H1 (cell line): ENCODE measurements at regions not wholly inside any gene's neighbourhood (a gene's known extent, or its start where the extent isn't known, plus 50 kb on each side); places are given as distances from the start of the nearest gene placed in this dataset.

ENCODE experiments used
- CTCF ChIA-PET: fragments of 300-600 bp; sonication (Branson Sonifier 250); formaldehyde crosslinking; loops from one replicate; lab custom pipeline; 2021; ENCODE audit not compliant: partially characterized antibody; lab: Charles Lee
- POLR2A ChIA-PET: fragments of 300-600 bp; sonication (Branson Sonifier 250); formaldehyde crosslinking; loops from one replicate; lab custom pipeline; 2021; ENCODE audit warnings: inconsistent platforms; ENCODE audit not compliant: partially characterized antibody; lab: Charles Lee
- DNase-seq, 2 experiments: peaks; one replicate each; pipeline versions ENCODE4 v3.0.0 to v3.0.0-alpha.2; 2010 to 2022; ENCODE audit warnings: low spot score in 2 of 2, low read depth in 1 of 2, mixed read lengths in 1 of 2
- FAIRE-seq: peaks from 2 replicates; lab custom pipeline; 2011; peaks lifted over from hg19 to GRCh38; lab: Jason Lieb, UNC
- H2AFZ ChIP-seq: 2 replicates; pipeline ENCODE4 v1.8.1; 2012; ENCODE audit warnings: low read length, inconsistent platforms
- H2AK5ac ChIP-seq: 2 replicates; pipeline ENCODE4 v1.6.1; 2013; ENCODE audit warnings: low read depth, low read length
- H2BK120ac ChIP-seq: replicated peaks from 2 replicates; pipeline ENCODE3; 2013; ENCODE audit warnings: low read depth, low read length, inconsistent platforms
- H2BK12ac ChIP-seq: 2 replicates; pipeline ENCODE4 v1.6.1; 2013; ENCODE audit warnings: low read depth, low read length
- H2BK15ac ChIP-seq: 2 replicates; pipeline ENCODE4 v1.6.1; 2013; ENCODE audit warnings: low read length
- H2BK20ac ChIP-seq: 2 replicates; pipeline ENCODE4 v1.6.1; 2013; ENCODE audit warnings: low read length
- H2BK5ac ChIP-seq: 2 replicates; pipeline ENCODE4 v1.6.1; 2013; ENCODE audit warnings: low read depth, low read length
- H3K14ac ChIP-seq: 2 replicates; pipeline ENCODE4 v1.6.1; 2013; ENCODE audit warnings: inconsistent platforms; ENCODE audit not compliant: insufficient read length
- H3K18ac ChIP-seq: 2 replicates; pipeline ENCODE4 v1.6.1; 2013; ENCODE audit warnings: low read length; ENCODE audit errors: extremely low read depth
- H3K23ac ChIP-seq: 2 replicates; pipeline ENCODE4 v1.6.1; 2013; ENCODE audit warnings: inconsistent platforms; ENCODE audit not compliant: insufficient read length
- H3K23me2 ChIP-seq: 2 replicates; pipeline ENCODE4 v1.6.1; 2013; ENCODE audit warnings: low read depth, low read length
- H3K27ac ChIP-seq: 2 replicates; pipeline ENCODE4 v1.6.1; 2011; ENCODE audit warnings: low read depth, low read length, inconsistent platforms
- H3K27me3 ChIP-seq, 4 experiments: replicated peaks in 1 of 4; 1 replicate in 1 of 4; 2 replicates in 3 of 4; pipeline versions ENCODE4 v1.6.1 to v1.8.1; 2011 to 2013; ENCODE audit warnings: low read length in 3 of 4, mild to moderate bottlenecking in 3 of 4, inconsistent platforms in 2 of 4, mixed read lengths in 2 of 4, moderate library complexity in 1 of 4; ENCODE audit not compliant: control insufficient read depth in 3 of 4, insufficient read depth in 3 of 4; ENCODE audit errors: extremely low read depth in 1 of 4
- H3K36me3 ChIP-seq, 4 experiments: 2 replicates each; pipeline versions ENCODE4 v1.6.1 to v1.8.1; 2011 to 2013; ENCODE audit warnings: mild to moderate bottlenecking in 4 of 4, low read length in 3 of 4, moderate library complexity in 2 of 4, control low read depth in 1 of 4, inconsistent platforms in 1 of 4; ENCODE audit not compliant: insufficient read depth in 4 of 4, control insufficient read depth in 2 of 4
- H3K4ac ChIP-seq: replicated peaks from 2 replicates; pipeline ENCODE3; 2013; ENCODE audit warnings: low read length, low read depth, mixed read lengths, inconsistent platforms; ENCODE audit not compliant: insufficient read length
- H3K4me1 ChIP-seq, 4 experiments: replicated peaks in 1 of 4; 1 replicate in 1 of 4; 2 replicates in 3 of 4; pipeline versions ENCODE4 v1.6.1 to v1.8.1; 2011 to 2013; ENCODE audit warnings: low read length in 3 of 4, inconsistent platforms in 2 of 4, mixed read lengths in 1 of 4; ENCODE audit not compliant: insufficient read depth in 4 of 4, control insufficient read depth in 3 of 4
- H3K4me2 ChIP-seq, 2 experiments: 2 replicates each; pipeline versions ENCODE4 v1.6.1 to v1.8.1; 2011 to 2013; ENCODE audit warnings: low read depth in 2 of 2, low read length in 2 of 2, control low read depth in 1 of 2, inconsistent platforms in 1 of 2, mild to moderate bottlenecking in 1 of 2; ENCODE audit not compliant: insufficient read depth in 1 of 2
- H3K4me3 ChIP-seq, 4 experiments: fragments of 200-600, 300-600 bp in 1 of 4; sonication (generic), shearing (Covaris generic), sonication (Bioruptor Twin) in 1 of 4; 2 replicates each; pipeline versions ENCODE4 v1.5.1 to v1.8.1; 2011 to 2016; ENCODE audit warnings: low read length in 4 of 4, low read depth in 3 of 4, control low read depth in 2 of 4, inconsistent platforms in 2 of 4, mild to moderate bottlenecking in 2 of 4, mixed read lengths in 1 of 4, moderate library complexity in 1 of 4; ENCODE audit not compliant: insufficient read depth in 2 of 4; ENCODE audit errors: extremely low read depth in 1 of 4
- H3K56ac ChIP-seq: replicated peaks from 2 replicates; pipeline ENCODE3; 2013; ENCODE audit warnings: low read depth, mild to moderate bottlenecking, mixed read lengths, low read length, inconsistent platforms; ENCODE audit not compliant: insufficient read length
- H3K79me1 ChIP-seq: 2 replicates; pipeline ENCODE4 v1.6.1; 2013; ENCODE audit warnings: low read depth, low read length, control low read depth
- H3K79me2 ChIP-seq, 2 experiments: 2 replicates each; pipeline versions ENCODE4 v1.6.1 to v1.8.1; 2012 to 2013; ENCODE audit warnings: low read length in 2 of 2, mild to moderate bottlenecking in 2 of 2, inconsistent platforms in 1 of 2; ENCODE audit not compliant: insufficient read depth in 2 of 2, control insufficient read depth in 1 of 2
- H3K9ac ChIP-seq, 4 experiments: replicated peaks in 1 of 4; 1 replicate in 1 of 4; 2 replicates in 3 of 4; pipeline versions ENCODE4 v1.6.1 to v1.8.1; 2011 to 2013; ENCODE audit warnings: low read depth in 3 of 4, low read length in 3 of 4, control low read depth in 2 of 4, mild to moderate bottlenecking in 2 of 4, moderate library complexity in 2 of 4, inconsistent platforms in 1 of 4; ENCODE audit errors: extremely low read depth in 1 of 4
- H3K9me3 ChIP-seq, 2 experiments: 2 replicates each; pipeline versions ENCODE4 v1.6.1 to v1.8.1; 2012 to 2013; ENCODE audit warnings: mild to moderate bottlenecking in 2 of 2, moderate library complexity in 2 of 2, control low read depth in 1 of 2, inconsistent platforms in 1 of 2, low read depth in 1 of 2, low read length in 1 of 2, mixed read lengths in 1 of 2; ENCODE audit not compliant: insufficient read depth in 2 of 2
- H4K20me1 ChIP-seq, 2 experiments: replicated peaks in 1 of 2; 2 replicates each; pipeline versions ENCODE3 to v1.8.1; 2011 to 2013; ENCODE audit warnings: inconsistent platforms in 2 of 2, low read length in 2 of 2, mild to moderate bottlenecking in 1 of 2; ENCODE audit not compliant: insufficient read depth in 2 of 2, control insufficient read depth in 1 of 2
- H4K5ac ChIP-seq: 2 replicates; pipeline ENCODE4 v1.6.1; 2013; ENCODE audit warnings: low read length, low read depth, mixed read lengths, inconsistent platforms; ENCODE audit not compliant: insufficient read length
- H4K8ac ChIP-seq: 2 replicates; pipeline ENCODE4 v1.8.0; 2013; ENCODE audit warnings: mild to moderate bottlenecking, moderate library complexity, low read length, inconsistent platforms; ENCODE audit not compliant: insufficient read depth; ENCODE audit errors: extremely low read depth
- H4K91ac ChIP-seq: replicated peaks from 2 replicates; pipeline ENCODE3; 2013; ENCODE audit warnings: low read length, mixed read lengths, inconsistent platforms; ENCODE audit not compliant: insufficient read length
- CTBP2 ChIP-seq: IDR thresholded peaks from 2 replicates; pipeline ENCODE4 v1.7.0; 2011; ENCODE audit warnings: borderline replicate concordance, mild to moderate bottlenecking, moderate library complexity, mixed read lengths, low read length; ENCODE audit not compliant: insufficient read depth, insufficient read length
- FOSL1 ChIP-seq: IDR thresholded peaks from 2 replicates; pipeline ENCODE4 v1.6.1; 2011; ENCODE audit warnings: mild to moderate bottlenecking, low read depth, low read length, moderate library complexity; ENCODE audit not compliant: insufficient read depth
- GTF2F1 ChIP-seq: IDR thresholded peaks from 2 replicates; pipeline ENCODE4 v1.6.1; 2012; ENCODE audit warnings: low read depth, low read length, improper control_type of control experiment, borderline replicate concordance
- NRF1 ChIP-seq: IDR thresholded peaks from 2 replicates; pipeline ENCODE4 v1.6.1; 2011; ENCODE audit warnings: mild to moderate bottlenecking, low read depth, low read length, improper control_type of control experiment
- RAD21 ChIP-seq, 2 experiments: IDR thresholded peaks in 1 of 2; conservative IDR thresholded peaks in 1 of 2; 2 replicates each; pipeline ENCODE4 v1.6.1; 2011; ENCODE audit warnings: low read depth in 2 of 2, low read length in 2 of 2, improper control_type of control experiment in 1 of 2, inconsistent platforms in 1 of 2, mild to moderate bottlenecking in 1 of 2, moderate library complexity in 1 of 2
- SP1 ChIP-seq: IDR thresholded peaks from 2 replicates; pipeline ENCODE4 v1.6.1; 2011; ENCODE audit warnings: low read depth, low read length
- TBP ChIP-seq: IDR thresholded peaks from 2 replicates; pipeline ENCODE4 v1.6.1; 2011; ENCODE audit warnings: low read depth, low read length, improper control_type of control experiment
- TCF12 ChIP-seq: IDR thresholded peaks from 2 replicates; pipeline ENCODE4 v1.6.1; 2011; ENCODE audit warnings: low read depth, mild to moderate bottlenecking, low read length
- YY1 ChIP-seq: IDR thresholded peaks from 2 replicates; pipeline ENCODE4 v1.6.1; 2011; ENCODE audit warnings: low read depth, mild to moderate bottlenecking, low read length
- WGBS, 2 experiments: shearing (Covaris generic) in 1 of 2; methylation state at CpG; one replicate each; pipeline versions ENCODE4 v1.1.6 to v1.1.7; 2013 to 2015; ENCODE audit warnings: low lambda C conversion rate in 2 of 2, mixed read lengths in 2 of 2, inconsistent platforms in 1 of 2, low coverage in 1 of 2, missing lambda C conversion rate in 1 of 2; ENCODE audit not compliant: insufficient replicate concordance in 2 of 2, insufficient coverage in 1 of 2, insufficient read length in 1 of 2; ENCODE audit errors: extremely low coverage in 1 of 2, missing lambda C conversion rate in 1 of 2; 5-methylcytosine and 5-hydroxymethylcytosine counted together

GRCh38 chr12:94761559-94761958 is 111.2 kb upstream of the TMCC3 start:
- H4K8ac ChIP-seq = no peak overlapping the region
- H3K18ac ChIP-seq = no peak overlapping the region
- H3K79me1 ChIP-seq = no peaks in the 10 kb centered on the region
- no peak for FAIRE-seq
- no peak overlapping the region for H2BK12ac ChIP-seq
- DNase-seq = no peak
- no peaks in the 10 kb centered on the region for H4K20me1 ChIP-seq
- H3K27me3 ChIP-seq = no peaks in the 10 kb centered on the region; a peak in 1 of 7 replicates
- H3K23ac ChIP-seq = no peak overlapping the region
- no peak overlapping the region for H3K4ac ChIP-seq
- ChIA-PET POLR2A (no interaction called here), CTCF (interaction anchor here (0.7 to 2.9 kb wide), 6 partner anchors 11 to 216 kb away, joined by 3 to 14 read pairs (median 4); no protein-coding TSS in a partner anchor)
- WGBS, 2 experiments = 94% methylated on average over 3 of the region's 3 CpGs; no CpG with 5 or more reads in 1 of the 2 experiments
- no peak overlapping the region for H2AK5ac ChIP-seq
- H2BK15ac ChIP-seq = no peak overlapping the region
- H2BK20ac ChIP-seq = no peak overlapping the region
- no peak overlapping the region for H3K14ac ChIP-seq
- H2AFZ ChIP-seq = no peak overlapping the region
- no peak overlapping the region for H4K91ac ChIP-seq
- H4K5ac ChIP-seq = no peak overlapping the region
- H3K79me2 ChIP-seq = no peaks in the 10 kb centered on the region
- no peaks in the 10 kb centered on the region; the same call in 1 of the 2 replicates for H3K23me2 ChIP-seq
- H3K4me1 ChIP-seq = no peaks in the 10 kb centered on the region
- H3K27ac ChIP-seq = no peak overlapping the region
- no peaks in the 10 kb centered on the region for H3K36me3 ChIP-seq
- no peak overlapping the region for H2BK120ac ChIP-seq
- no peak overlapping the region for H3K56ac ChIP-seq
- H3K9ac ChIP-seq = no peak overlapping the region
- H3K4me2 ChIP-seq = no peak overlapping the region
- H3K4me3 ChIP-seq = no peak overlapping the region
- H3K9me3 ChIP-seq = no peaks in the 10 kb centered on the region
- no peak overlapping the region for H2BK5ac ChIP-seq
- no peak for TF ChIP-seq SP1
- no peak for TF ChIP-seq NRF1
- TF ChIP-seq CTBP2 = no peak
- TF ChIP-seq RAD21 (IDR thresholded peaks at IDR 0.05 in 1 of 2, conservative IDR thresholded peaks at IDR 0.05 in 1 of 2; ENCODE audit: low read depth in 2 of 2, low read length in 2 of 2) = no peak
- no peak for TF ChIP-seq TCF12
- TF ChIP-seq GTF2F1 = no peak
- no peak for TF ChIP-seq FOSL1
- no peak for TF ChIP-seq YY1
- no peak for TF ChIP-seq TBP
